PFSK-1 (cell line): ENCODE measurements at regions not wholly inside any gene's neighbourhood (a gene's known extent, or its start where the extent isn't known, plus 50 kb on each side); places are given as distances from the start of the nearest gene placed in this dataset.

Source experiments
- POLR2AphosphoS5 ChIP-seq: IDR thresholded peaks from 2 replicates; pipeline ENCODE4 v1.6.1; 2012; ENCODE audit warnings: low read depth, mild to moderate bottlenecking, control low read depth, low read length, moderate library complexity
- REST ChIP-seq, 2 experiments: IDR thresholded peaks; 2 replicates each; pipeline versions ENCODE4 v1.6.1 to v1.8.0; 2011 to 2012; ENCODE audit warnings: low read depth in 2 of 2, low read length in 2 of 2, control low read depth in 1 of 2, inconsistent platforms in 1 of 2, mild to moderate bottlenecking in 1 of 2, moderate library complexity in 1 of 2; ENCODE audit not compliant: insufficient read depth in 1 of 2
- TAF1 ChIP-seq: IDR thresholded peaks from 2 replicates; pipeline ENCODE4 v1.6.1; 2012; ENCODE audit warnings: low read length, control low read depth, borderline replicate concordance; ENCODE audit not compliant: insufficient read depth

DNA sequence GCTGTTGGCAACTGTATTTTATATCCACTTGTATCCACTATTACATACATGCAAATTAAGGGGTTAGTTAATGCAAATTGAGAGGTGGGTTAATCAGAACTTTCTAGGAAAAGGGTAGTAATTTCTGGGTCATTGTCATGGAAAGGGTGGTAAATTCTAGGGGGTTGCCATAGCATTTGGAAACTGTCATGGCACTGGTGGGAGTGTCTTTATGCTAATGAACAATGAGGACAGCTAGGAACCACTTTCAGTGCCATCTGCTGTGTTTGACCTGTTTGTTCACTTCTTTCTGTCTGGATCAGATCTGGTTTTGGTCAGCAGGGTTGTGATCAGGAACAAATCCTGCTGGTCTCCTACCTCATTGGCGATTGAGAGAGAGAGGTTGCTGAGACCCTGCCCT lies 283.3 kb upstream of the PRKCQ start:
- TF ChIP-seq POLR2AphosphoS5 (no peak), TAF1 (no peak), REST (IDR thresholded peaks at IDR 0.05; ENCODE audit: insufficient read depth in 1 of 2, low read depth in 2 of 2, low read length in 2 of 2) (no peak)
